Tongue (tissue), 1 donor: ENCODE measurements at regions not wholly inside any gene's neighbourhood (a gene's known extent, or its start where the extent isn't known, plus 50 kb on each side); places are given as distances from the start of the nearest gene placed in this dataset.

Experiments
- DNase-seq: peaks from one replicate; pipeline ENCODE4 v3.0.0-alpha.2; 2015

DNA sequence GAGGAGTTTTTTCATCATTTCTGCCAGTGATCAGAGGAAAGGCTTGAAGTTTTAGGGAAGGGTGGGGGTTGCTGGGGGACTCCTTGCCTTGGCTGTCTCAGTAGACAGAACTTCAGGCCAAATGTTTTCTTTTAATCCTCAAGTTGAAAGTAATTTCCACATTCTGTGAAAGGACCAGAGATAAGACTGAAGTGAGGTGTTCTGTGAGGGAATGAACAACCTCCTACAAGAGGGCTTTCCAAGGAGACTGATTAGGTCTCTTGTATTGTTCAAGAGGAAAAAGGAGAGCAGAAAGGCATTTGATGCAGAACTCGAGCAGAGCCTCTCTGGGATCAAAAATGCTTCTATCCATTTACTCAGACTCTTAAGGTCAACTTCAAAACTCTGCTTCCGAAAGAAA is 282.1 kb upstream of the ATP10B start:
- no peak for DNase-seq

DNA sequence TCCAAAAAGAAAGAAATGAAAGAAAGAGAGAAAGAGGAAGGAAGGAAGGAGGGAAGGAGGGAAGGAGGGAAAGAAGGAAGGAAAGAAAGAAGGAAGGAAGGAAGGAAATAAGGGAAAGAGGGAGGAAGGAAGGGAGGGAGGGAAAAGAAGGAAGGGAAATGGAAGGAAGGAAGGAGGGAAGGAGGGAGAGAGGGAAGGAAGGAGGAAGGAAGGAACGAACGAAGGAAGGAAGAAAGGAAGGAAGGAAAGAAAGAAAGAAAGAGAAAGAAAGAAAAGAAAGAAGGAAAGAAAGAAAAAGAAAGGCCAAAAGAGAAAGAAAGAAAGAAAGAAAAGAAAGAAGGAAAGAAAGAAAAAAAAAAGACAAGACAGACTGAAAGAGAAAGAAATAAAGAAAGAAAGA is 263.9 kb upstream of the ATP10B start:
- no peak for DNase-seq

DNA sequence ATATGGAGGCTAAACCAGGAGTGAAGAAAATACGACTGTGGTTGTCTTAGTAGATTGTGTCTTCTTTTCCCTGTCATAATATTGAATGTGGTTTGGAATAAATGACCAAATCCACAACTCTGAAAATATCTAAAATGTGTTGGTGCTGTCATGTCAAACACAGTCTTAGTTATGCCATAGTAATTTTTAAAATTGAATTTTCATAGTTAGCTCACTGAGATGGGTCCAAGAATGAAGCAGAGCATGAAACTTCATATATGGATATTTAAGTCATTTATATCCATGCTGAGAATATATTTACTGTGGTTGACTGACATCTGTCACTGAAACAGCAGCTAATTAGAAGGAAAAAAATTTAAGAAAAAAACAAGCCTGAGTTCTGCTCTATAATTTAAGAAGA is 260.4 kb upstream of the ATP10B start:
- DNase-seq = no peak

DNA sequence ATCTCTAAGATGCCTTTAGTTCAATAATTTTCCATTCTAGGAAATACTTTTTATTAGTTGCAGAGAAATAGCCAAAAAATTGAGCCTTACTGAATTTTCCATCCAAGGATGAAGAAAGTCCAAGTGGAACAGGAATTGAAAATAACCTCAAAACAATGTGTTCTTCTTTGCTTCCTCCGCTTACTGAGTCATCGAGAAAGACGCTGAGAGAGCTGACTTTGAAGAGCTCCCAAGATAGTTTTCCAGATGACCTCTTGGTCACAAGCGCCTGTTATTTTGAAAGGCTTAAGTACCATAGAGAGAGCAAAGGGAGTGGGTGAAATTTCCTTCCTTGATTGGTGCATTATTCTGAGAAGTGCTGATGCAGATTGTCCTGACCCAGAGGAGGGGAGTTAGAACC is 253.5 kb upstream of the ATP10B start:
- DNase-seq = peak; percentile 15

DNA sequence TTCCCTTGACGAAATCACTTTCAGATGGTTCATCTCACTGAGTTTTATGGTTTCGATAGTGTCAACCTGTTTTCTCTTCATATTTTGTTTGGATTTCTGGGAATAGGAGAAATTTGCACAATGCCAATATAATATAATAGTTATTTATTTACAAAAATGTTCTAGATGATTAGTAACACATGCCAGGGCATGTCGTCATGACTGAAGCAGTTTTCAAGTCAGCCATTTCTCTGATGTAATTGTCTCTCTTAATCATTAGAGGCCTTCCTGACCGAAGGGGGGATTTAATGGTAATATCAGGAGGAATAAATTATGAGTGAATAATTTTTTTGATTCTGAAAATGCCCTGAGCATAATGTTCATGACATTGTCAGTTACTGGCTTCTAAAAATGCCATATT is 246.5 kb upstream of the ATP10B start:
- no peak for DNase-seq

DNA sequence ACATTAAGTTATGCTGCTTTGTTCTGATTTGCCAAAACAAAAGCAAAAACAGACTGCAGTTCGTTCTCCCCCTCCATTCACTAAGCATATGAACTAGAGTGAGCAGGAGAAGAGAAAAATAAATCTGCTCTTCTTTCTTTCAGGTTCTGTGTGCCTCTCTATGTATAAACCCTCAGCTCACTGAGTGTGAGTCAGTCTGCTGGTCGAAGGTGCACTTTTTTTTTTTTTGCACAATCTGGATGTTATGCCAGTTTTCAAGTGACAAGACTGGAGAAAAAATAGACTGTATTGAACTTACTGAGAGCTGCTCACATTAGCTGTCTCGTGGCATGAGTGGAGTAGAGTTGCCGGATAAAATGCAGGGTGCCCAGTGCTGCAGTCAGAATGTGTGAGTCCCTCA is 244.6 kb upstream of the ATP10B start:
- DNase-seq = no peak

DNA sequence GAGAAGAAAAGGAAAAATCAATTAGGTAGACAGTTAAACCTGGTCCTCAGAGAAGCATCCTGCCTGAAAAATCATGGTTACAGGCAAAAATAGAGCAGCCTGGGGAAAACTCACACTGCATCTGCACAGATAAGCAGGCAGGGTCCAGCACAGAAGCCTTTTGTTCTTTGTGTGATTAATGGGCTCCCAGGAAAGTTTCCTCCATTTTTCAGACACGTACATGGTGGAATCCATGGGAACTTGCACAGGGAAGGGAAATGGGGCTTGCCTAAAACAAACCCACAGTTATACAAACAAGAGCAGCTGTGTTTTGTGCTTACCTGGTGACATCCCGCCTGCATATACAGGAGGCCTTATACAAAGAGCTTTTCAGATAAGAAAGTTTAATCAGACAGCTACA is 243.9 kb upstream of the ATP10B start:
- no peak for DNase-seq

DNA sequence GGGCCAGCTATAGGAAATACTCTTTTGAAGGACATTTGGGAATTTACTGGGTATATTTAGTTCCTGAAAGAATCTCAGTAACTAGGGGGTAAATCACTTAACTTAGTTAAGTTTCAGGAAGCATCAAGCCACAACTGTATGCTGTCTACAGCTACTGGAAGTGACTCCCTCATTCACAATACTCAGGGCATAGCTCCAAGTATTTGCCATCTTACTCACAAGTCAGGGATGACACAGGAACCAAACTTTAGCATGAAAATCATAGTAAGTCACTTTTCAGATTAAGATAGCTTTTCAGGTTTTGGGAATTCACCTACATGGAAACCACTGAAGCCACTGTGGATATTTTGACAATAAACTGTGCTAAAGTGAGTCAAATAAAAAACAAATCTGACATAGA is 242.4 kb upstream of the ATP10B start:
- DNase-seq = no peak

DNA sequence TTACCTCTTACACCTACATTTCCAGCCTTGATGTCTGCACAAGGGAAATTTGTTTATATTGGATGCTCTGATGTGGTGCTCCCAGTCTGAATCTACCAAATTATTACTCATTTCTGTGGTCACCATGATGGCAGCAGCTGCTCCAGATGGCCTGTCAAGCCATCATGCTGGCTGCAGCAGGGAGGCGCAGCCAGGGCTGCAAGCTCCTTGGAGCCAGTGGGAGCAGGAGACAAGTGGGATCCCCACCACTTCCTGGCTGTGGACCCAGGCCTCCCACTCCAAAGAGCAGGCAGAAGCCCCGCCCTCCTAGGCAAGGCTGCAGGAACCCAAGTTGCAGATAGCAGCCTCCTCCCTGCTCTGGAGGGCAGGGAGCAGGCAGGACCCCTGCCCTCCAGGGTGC is 241.1 kb upstream of the ATP10B start:
- no peak for DNase-seq

DNA sequence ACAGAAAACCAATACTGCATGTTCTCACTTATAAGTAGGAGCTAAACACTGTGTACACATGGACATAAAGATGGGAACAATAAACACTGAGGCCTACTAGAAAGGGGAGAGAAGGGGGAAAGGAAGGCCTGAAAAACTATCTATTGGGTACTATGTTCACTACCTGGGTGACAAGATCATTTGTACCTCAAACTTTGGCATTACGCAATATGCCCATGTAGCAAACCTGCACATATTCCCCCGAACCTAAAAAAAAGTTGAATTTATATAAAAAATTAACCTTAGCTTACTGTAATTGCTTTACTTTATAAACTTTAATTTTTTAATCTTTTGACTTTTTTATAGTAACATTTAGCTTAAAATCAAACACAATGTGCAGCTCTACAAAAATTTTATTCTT is 237.6 kb upstream of the ATP10B start:
- no peak for DNase-seq

DNA sequence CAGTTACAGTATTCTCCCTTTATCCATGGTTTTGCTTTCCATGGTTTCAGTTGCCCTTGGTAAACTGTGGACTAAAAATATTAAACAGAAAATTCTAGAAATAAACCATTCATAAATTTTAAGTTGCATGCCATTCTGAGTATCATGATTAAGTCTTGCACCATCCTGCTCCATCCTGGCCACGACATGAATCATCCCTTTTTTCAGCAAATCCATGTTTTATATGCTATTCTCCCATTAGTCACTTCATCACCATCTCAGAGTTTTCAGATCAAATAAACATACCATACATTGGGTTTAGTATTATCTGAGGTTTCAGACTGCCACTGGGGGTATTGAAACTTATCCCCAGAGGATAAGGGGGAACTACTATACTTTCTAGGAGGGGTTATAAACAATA is 234.4 kb upstream of the ATP10B start:
- no peak for DNase-seq

DNA sequence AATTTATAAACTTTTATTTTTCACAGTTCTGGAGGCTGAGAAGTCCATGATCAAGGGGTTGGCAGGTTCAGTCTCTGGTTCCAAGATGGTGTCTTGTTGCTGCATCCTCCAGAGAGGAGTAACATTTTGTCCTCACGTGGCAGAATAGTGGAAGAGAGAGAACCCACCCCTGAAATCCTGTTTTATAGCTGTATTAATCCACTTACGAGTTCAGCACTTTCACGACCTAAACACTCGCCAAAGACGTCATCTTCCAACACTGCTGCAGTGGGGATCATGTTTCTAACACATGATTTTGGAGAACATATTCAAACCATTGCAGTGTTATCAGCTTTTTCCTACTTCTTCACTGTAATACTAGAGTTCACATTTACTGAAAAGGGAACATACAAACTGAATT is 233.0 kb upstream of the ATP10B start:
- DNase-seq = peak; percentile 59

DNA sequence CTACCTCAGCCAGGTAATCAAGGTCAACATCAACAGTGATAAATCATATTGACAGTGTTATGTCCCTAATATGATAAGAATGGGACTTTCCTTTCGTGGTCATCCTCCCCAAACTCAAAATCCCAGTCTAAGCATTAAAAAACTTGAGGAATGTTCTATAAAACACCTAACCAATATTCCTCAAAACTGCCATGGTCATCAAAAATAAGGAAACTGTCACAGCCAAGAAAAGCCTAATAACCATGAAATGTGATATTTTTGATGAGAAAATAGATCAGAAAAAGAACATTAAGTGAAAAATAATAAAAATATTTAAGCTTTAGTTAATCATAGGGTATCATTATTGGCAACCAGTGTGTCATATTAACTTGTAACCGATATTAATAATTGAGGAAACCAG is 232.1 kb upstream of the ATP10B start:
- no peak for DNase-seq

DNA sequence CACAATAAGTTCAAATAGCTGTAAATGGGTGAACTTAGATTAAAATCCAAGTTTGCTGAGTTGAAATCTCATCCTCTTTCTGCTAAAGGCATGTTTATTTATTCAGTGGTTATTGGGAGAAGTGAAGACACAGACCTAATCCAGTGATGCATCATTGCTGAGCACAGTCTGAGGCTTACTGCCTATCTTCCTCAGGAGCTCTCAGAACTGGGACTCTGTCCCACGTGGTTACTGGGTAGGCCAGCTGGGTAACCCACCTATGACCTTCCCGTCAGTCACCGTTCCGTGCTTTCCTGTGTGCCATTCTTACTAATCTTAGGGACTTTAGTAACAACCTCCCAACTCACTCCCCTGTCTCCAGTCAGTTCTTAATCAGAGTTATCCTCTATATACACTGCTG is 226.8 kb upstream of the ATP10B start:
- DNase-seq = no peak

DNA sequence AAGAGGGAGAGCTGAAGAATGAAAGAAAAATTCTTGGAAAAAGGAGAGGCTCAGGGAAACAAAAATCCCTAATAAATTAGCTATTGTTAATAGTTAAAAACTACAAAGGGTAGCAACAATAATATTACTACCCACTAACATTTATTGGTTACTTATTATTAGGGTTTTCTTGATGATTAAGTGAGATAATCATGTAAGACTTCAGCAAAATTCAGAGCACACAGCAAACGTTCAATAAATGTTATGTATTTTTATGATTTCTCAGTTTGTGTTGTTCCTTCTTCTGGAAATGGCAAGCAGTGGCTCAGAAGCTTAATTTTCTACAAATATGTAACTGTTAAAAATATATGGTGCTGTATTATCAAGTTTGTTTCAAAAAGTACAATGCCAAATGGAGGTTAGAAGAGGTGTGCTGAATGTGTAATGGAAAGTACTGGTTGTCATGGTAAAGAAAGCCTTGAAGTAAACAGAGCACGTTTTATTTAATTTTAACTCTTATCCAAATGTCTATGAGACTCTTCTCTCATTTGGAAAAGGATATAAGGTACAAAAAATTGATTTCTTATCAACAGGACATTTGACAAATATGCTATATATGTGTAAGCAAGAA is 226.0 kb upstream of the ATP10B start:
- no peak for DNase-seq

DNA sequence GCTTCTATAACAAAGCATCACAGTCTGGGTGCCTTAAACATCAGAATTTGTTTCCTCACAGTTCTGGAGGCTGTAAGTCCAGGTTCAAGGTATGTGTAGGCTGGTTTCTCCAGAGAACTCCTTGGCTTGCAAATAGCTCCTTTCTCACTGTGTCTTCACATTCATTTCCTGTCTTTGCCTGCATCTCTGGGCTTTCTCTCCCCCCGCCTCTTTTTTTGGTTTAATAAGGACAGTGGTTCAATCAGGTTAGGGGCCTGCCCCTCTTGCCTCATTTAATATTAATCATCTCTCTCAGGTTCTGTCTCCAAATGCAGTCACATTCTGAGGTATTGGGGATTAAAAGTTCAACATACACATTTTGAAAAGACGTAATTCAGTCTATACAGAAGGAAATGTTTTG is 225.5 kb upstream of the ATP10B start:
- no peak for DNase-seq

DNA sequence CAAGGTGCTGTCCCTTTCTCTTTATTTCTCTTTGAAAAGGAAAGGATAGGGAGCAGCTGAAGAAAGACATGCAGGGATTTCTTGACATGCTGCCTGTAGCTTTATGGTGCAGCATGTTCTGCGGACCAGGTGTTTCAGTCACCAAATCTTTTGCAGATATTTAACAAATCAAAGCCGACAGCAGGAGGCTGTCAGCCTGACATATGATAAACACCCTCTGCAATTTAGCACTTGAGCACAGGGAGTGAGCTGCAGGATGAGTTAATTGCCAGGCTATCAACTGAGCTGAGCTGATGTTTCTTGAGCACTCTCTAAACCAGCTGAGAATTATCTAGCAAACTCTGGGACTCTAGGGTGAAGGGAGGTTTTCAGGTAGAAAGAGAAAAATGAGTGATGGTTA is 212.8 kb upstream of the ATP10B start:
- DNase-seq = no peak

DNA sequence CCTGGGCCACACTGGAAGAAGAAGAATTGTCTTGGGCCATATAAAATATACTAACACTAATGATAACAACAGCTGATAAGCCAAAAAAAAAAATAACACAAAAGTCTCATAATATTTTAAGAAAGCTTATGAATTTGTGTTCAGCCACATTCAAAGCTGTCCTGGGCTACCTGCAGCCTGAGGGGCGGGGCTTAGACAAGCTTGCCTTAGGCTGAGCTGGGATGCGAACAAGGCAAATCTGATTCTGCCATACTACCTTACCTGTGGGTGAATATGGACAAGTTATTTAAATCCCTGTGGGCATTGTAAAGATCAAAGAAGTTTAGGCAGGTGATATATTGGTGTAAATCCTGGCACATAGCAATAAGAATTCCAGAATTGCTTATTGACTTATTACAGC is 212.3 kb upstream of the ATP10B start:
- DNase-seq = no peak

DNA sequence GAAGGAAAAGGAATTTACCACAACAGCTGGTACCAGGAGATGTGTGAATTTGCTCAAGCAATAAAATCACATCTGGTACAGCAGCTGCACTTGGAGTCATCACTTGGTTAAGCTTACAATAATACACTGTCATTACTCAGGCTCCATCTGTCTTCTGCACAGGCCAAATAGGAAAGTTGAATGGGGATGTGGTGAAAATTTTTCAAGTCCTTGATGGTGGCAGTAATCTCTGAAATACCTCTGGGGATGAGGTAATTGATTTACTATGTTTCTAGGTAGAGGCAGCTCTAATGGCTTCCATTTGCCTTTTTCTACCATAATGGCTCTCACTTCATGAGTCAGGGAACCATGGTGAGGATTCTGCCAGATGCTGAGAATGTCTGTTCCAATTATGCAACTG is 206.8 kb upstream of the ATP10B start:
- DNase-seq = no peak

DNA sequence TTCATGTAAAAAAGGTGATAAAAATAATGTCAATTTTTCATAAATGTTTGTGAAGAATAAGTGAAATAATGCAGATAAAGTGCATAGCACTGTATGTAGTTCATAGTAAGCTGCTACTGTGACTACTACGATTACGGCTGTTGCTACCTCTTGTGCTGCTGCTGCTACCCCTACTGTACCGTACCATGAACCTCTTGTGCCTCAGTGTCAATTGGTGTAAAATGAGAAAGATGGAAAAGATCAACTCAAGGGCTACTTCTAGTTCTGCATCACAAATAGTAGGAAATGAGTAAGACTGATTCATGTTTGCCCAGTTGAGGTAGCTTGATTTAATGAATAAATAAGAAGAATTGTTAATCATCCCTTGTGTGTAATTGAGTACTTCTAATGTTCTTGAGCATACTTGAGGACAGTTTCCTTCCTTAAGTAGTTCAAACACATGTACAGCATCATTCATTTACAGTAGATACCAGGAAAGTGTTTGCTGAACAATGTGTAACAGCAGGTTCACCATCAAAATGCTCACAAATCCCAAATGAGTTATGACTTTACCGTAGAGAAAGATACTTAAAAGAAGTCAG is 200.0 kb upstream of the ATP10B start:
- no peak for DNase-seq

DNA sequence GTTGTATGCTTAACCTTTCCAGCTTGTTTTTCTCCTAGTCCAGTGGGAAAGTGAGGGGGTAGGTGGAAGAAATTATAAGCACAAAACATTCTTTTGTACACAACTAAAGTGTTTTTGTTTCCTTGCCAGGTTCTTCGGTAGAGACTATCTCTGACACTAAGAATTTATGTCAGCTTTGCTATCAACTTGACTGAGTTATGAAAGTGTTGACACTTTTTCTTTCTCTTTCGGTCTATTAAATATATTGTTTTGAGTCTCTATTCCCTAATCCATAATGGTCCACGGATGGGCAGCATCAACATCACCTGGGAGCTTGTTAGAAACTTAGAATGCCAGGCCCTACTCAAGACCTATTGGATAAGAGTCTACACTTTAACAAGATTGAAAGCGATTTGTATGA is 195.0 kb upstream of the ATP10B start:
- DNase-seq = no peak

DNA sequence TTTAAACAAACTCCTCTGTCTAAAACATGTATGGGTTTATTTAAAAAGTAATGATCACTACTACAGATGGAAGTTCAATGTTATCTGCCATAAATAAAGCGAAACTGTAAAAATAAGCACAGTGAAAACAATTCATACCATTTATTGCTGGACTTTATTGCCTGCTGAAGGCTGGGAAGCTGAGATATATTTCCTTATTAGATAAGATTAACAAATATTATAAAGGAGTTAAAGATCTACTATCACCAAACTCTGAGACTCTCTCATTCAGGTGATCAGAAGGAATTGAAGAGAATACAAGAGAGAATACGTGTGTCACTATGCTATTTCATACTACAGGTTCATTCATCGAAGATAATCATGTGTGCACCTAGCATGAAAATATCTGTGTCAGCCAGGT is 190.9 kb upstream of the ATP10B start:
- no peak for DNase-seq

DNA sequence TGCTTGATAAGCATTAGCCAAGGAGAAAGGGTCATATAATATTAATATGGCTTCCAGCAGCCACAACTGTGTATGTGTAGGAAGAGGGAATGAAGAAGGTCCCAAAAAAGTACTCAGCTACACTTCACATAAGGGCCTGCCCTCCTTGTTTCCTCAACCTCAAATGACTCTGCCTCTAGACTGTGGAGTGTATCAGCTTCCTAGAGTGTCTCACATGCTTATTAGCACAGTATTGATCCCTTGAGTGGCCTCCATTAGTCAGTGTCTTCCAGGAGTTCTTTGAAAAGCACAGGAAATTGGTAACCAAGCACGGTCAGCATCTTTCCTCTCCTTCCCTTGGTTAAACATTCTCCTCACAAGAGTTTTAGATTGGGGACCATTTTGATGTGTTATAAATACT is 190.4 kb upstream of the ATP10B start:
- DNase-seq = no peak

DNA sequence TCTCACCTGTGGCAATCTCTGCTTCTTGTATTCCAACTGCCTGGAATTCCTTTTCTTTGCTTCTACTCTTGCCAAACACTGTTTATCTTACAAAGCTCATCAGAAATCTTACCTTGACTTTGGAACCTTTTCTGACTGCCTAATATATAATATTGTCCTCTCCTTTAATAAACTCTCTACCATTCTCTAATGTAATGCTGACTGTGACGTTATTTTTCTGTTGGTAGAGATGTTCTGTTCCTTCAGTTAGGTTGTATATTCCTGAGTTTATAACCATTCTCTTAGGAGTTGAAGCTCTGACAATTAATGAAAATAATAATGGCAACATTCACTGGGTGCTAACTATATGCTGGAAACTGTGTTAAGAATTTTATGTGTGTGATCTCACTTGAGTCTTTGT is 188.8 kb upstream of the ATP10B start:
- DNase-seq = no peak

DNA sequence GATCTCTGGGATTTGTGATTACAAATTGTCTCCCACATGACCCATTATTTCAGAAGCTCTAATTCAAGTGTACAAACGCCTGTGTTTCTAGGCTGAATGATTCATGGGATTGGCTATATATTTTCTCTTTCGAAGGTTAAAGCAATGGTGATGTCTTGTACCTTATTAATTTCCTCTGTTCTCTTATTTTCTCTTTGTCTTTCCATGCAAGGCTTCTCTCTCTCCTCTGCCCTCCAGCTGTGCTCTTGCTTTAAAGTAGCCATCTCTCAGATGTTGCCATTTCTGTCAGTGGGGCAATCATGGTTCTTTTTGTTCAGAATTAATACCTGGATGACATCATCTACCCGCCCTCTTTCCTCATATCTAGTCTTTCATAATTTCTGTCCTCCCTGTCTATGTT is 184.3 kb upstream of the ATP10B start:
- no peak for DNase-seq
